HEK293 (cell line): ENCODE measurements at regions not wholly inside any gene's neighbourhood (a gene's known extent, or its start where the extent isn't known, plus 50 kb on each side); places are given as distances from the start of the nearest gene placed in this dataset.

ENCODE experiments used
- CTCF ChIA-PET: fragments of 350-600 bp; formaldehyde crosslinking; extraction: SDS; loops from one replicate; lab custom pipeline; 2021; ENCODE audit warnings: antibody characterized with exemption; lab: Yijun Ruan, JAX
- POLR2A ChIA-PET: fragments of 300-600 bp; formaldehyde crosslinking; extraction: SDS; loops from one replicate; lab custom pipeline; 2020; ENCODE audit warnings: antibody characterized with exemption, inconsistent platforms; lab: Yijun Ruan, JAX
- H3K27ac ChIP-seq: fragments of 200-500 bp; sonication (Bioruptor generic); 2 replicates; pipeline ENCODE4 v1.5.1; 2014; ENCODE audit warnings: low read depth, low read length, control low read depth, inconsistent platforms; ENCODE audit errors: extremely low read depth
- H3K36me3 ChIP-seq, 2 experiments: fragments of 200-500 bp in 1 of 2; sonication (Bioruptor generic) in 1 of 2; 1 replicate in 1 of 2; 2 replicates in 1 of 2; pipeline ENCODE4 v1.5.1; 2014 to 2017; ENCODE audit warnings: inconsistent platforms in 2 of 2, low read length in 2 of 2; ENCODE audit not compliant: control insufficient read depth in 2 of 2, insufficient read depth in 1 of 2
- H3K4me1 ChIP-seq: fragments of 200-500 bp; sonication (Bioruptor generic); 2 replicates; pipeline ENCODE4 v1.5.1; 2014; ENCODE audit warnings: mild to moderate bottlenecking, low read length, inconsistent platforms; ENCODE audit not compliant: control insufficient read depth, insufficient read depth
- H3K4me3 ChIP-seq: 2 replicates; pipeline ENCODE4 v1.5.1; 2011; ENCODE audit warnings: low read depth, mild to moderate bottlenecking, control low read depth, low read length, moderate library complexity
- H3K9me3 ChIP-seq: fragments of 200-500 bp; sonication (Bioruptor generic); 2 replicates; pipeline ENCODE4 v1.5.1; 2014; ENCODE audit warnings: low read depth, low read length, inconsistent platforms; ENCODE audit not compliant: control insufficient read depth, insufficient read depth
- EGR2 ChIP-seq: fragments of 450-650 bp; formaldehyde crosslinking; IDR thresholded peaks from 2 replicates; pipeline ENCODE4 v1.5.1; 2016; ENCODE audit warnings: low read depth, missing biosample characterization, missing genetic modification characterization
- KLF1 ChIP-seq: fragments of 450-650 bp; formaldehyde crosslinking; IDR thresholded peaks from 2 replicates; pipeline ENCODE4 v1.5.1; 2016; ENCODE audit warnings: missing biosample characterization, missing genetic modification characterization
- KLF7 ChIP-seq: fragments of 450-650 bp; formaldehyde crosslinking; IDR thresholded peaks from 2 replicates; pipeline ENCODE4 v1.5.1; 2016; ENCODE audit warnings: missing biosample characterization, missing genetic modification characterization, borderline replicate concordance
- ZBTB17 ChIP-seq: fragments of 450-650 bp; formaldehyde crosslinking; IDR thresholded peaks from 2 replicates; pipeline ENCODE4 v1.5.1; 2016; ENCODE audit warnings: missing biosample characterization, missing genetic modification characterization
- ZIC2 ChIP-seq: fragments of 450-650 bp; formaldehyde crosslinking; IDR thresholded peaks from 2 replicates; pipeline ENCODE4 v1.5.1; 2016; ENCODE audit warnings: missing biosample characterization, missing genetic modification characterization
- ZNF133 ChIP-seq: fragments of 450-650 bp; formaldehyde crosslinking; IDR thresholded peaks from 2 replicates; pipeline ENCODE4 v1.5.1; 2016; ENCODE audit warnings: missing biosample characterization, missing genetic modification characterization
- ZNF174 ChIP-seq: fragments of 450-650 bp; formaldehyde crosslinking; IDR thresholded peaks from 2 replicates; pipeline ENCODE4 v1.5.0; 2017; ENCODE audit warnings: missing biosample characterization, mild to moderate bottlenecking, missing genetic modification characterization
- ZNF423 ChIP-seq: fragments of 450-650 bp; formaldehyde crosslinking; IDR thresholded peaks from 2 replicates; pipeline ENCODE4 v1.5.1; 2016; ENCODE audit warnings: missing biosample characterization, missing genetic modification characterization
- ZNF510 ChIP-seq: fragments of 450-650 bp; formaldehyde crosslinking; IDR thresholded peaks from 2 replicates; pipeline ENCODE4 v1.5.1; 2018; ENCODE audit warnings: mild to moderate bottlenecking, missing genetic modification characterization, missing biosample characterization; ENCODE audit not compliant: insufficient replicate concordance
- ZNF544 ChIP-seq: fragments of 450-650 bp; formaldehyde crosslinking; IDR thresholded peaks from 2 replicates; pipeline ENCODE4 v1.5.0; 2017; ENCODE audit warnings: missing biosample characterization, missing genetic modification characterization
- ZNF654 ChIP-seq: fragments of 450-650 bp; formaldehyde crosslinking; IDR thresholded peaks from 2 replicates; pipeline ENCODE4 v1.5.1; 2016; ENCODE audit warnings: low read depth, missing biosample characterization, missing genetic modification characterization
- TF ChIP-seq, protein P1 (sequence below): fragments of 450-650 bp; formaldehyde crosslinking; IDR thresholded peaks from 2 replicates; pipeline ENCODE4 v1.5.1; 2016; ENCODE audit warnings: missing biosample characterization, missing genetic modification characterization
- TF ChIP-seq, protein P2 (sequence below): fragments of 450-650 bp; formaldehyde crosslinking; IDR thresholded peaks from 2 replicates; pipeline ENCODE4 v1.5.1; 2016; ENCODE audit warnings: missing biosample characterization, missing genetic modification characterization
- TF ChIP-seq, protein P3 (sequence below): fragments of 450-650 bp; formaldehyde crosslinking; IDR thresholded peaks from 2 replicates; pipeline ENCODE4 v1.5.1; 2017; ENCODE audit warnings: missing biosample characterization, missing genetic modification characterization
- TF ChIP-seq, protein P4 (sequence below): fragments of 450-650 bp; formaldehyde crosslinking; IDR thresholded peaks from 2 replicates; pipeline ENCODE4 v1.5.1; 2016; ENCODE audit warnings: missing biosample characterization, missing genetic modification characterization

DNA sequence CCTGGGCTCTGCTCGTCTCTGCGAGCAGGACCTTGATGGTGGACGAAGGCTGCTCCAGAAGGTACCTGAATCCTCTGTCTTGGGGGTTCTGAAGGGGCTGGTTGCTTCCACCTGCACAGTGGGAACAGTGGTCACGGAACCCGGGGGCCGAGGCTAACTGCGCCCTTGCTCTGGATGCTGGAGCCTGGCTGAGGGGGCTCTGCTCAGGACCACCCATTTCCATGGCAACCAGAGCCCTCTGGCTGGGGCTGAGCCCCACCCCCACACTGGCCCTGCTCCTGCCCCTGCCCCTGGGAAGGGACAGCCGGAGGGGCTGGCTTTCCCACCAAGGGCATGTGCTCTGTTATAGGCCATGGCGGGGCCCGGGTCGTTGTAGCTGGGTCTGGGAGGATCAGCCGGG is 462.3 kb downstream of the PTPRU start:
- H3K36me3 ChIP-seq = no peaks in the 10 kb centered on the region
- ChIA-PET POLR2A (no interaction called here), CTCF (interaction anchor here (0.6 to 2.2 kb wide), 6 partner anchors 11 to 1009 kb away, joined by 3 to 13 read pairs (median 6); no protein-coding TSS in a partner anchor)
- no peak overlapping the region for H3K27ac ChIP-seq
- H3K9me3 ChIP-seq = no peaks in the 10 kb centered on the region
- no peaks in the 10 kb centered on the region for H3K4me1 ChIP-seq
- TF ChIP-seq, protein P1, sequence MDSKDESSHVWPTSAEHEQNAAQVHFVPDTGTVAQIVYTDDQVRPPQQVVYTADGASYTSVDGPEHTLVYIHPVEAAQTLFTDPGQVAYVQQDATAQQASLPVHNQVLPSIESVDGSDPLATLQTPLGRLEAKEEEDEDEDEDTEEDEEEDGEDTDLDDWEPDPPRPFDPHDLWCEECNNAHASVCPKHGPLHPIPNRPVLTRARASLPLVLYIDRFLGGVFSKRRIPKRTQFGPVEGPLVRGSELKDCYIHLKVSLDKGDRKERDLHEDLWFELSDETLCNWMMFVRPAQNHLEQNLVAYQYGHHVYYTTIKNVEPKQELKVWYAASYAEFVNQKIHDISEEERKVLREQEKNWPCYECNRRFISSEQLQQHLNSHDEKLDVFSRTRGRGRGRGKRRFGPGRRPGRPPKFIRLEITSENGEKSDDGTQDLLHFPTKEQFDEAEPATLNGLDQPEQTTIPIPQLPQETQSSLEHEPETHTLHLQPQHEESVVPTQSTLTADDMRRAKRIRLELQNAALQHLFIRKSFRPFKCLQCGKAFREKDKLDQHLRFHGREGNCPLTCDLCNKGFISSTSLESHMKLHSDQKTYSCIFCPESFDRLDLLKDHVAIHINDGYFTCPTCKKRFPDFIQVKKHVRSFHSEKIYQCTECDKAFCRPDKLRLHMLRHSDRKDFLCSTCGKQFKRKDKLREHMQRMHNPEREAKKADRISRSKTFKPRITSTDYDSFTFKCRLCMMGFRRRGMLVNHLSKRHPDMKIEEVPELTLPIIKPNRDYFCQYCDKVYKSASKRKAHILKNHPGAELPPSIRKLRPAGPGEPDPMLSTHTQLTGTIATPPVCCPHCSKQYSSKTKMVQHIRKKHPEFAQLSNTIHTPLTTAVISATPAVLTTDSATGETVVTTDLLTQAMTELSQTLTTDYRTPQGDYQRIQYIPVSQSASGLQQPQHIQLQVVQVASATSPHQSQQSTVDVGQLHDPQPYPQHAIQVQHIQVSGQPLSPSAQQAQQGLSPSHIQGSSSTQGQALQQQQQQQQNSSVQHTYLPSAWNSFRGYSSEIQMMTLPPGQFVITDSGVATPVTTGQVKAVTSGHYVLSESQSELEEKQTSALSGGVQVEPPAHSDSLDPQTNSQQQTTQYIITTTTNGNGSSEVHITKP = no peak
- TF ChIP-seq, protein P2, sequence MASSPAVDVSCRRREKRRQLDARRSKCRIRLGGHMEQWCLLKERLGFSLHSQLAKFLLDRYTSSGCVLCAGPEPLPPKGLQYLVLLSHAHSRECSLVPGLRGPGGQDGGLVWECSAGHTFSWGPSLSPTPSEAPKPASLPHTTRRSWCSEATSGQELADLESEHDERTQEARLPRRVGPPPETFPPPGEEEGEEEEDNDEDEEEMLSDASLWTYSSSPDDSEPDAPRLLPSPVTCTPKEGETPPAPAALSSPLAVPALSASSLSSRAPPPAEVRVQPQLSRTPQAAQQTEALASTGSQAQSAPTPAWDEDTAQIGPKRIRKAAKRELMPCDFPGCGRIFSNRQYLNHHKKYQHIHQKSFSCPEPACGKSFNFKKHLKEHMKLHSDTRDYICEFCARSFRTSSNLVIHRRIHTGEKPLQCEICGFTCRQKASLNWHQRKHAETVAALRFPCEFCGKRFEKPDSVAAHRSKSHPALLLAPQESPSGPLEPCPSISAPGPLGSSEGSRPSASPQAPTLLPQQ (tag by site-specific recombination) = no peak
- TF ChIP-seq ZNF510 (no peak), ZNF544 (tag by site-specific recombination) (no peak), ZIC2 (no peak), KLF7 (no peak), ZNF133 (tag by site-specific recombination) (no peak)
- no peak overlapping the region for H3K4me3 ChIP-seq

DNA sequence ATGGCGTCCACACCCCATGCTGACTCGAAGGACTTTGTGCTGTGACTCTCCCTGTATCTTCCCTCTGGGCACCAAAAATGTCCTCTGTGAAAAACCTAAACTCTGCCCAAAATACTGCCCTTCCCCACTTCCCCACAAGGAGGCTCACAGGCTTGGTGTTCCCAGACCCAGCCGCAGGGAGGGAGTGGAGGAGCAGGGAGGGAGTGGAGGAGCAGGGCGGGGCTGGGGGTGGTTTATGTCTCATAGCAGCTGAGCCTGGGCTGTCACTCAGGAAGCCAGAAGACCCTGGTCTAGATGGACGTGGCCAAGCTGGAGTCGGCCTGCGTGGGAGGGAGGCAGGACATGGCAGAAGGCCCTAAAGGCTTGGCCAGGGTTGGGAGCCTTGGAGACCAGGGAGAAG is 461.7 kb downstream of the PTPRU start:
- no peak for TF ChIP-seq ZNF423 (tag by site-specific recombination)
- TF ChIP-seq ZNF654 (tag by site-specific recombination) = 0 out of 2 replicates have a peak, but pooled peaks have one; percentile 20
- TF ChIP-seq, protein P3, sequence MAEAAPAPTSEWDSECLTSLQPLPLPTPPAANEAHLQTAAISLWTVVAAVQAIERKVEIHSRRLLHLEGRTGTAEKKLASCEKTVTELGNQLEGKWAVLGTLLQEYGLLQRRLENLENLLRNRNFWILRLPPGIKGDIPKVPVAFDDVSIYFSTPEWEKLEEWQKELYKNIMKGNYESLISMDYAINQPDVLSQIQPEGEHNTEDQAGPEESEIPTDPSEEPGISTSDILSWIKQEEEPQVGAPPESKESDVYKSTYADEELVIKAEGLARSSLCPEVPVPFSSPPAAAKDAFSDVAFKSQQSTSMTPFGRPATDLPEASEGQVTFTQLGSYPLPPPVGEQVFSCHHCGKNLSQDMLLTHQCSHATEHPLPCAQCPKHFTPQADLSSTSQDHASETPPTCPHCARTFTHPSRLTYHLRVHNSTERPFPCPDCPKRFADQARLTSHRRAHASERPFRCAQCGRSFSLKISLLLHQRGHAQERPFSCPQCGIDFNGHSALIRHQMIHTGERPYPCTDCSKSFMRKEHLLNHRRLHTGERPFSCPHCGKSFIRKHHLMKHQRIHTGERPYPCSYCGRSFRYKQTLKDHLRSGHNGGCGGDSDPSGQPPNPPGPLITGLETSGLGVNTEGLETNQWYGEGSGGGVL (tag by site-specific recombination) = 0 out of 2 replicates have a peak, but pooled peaks have one; percentile 23
- peak; percentile 47; the same call in 1 of the 2 replicates for TF ChIP-seq ZBTB17 (tag by site-specific recombination)
- TF ChIP-seq KLF1 = 0 out of 2 replicates have a peak, but pooled peaks have one; percentile 19
- TF ChIP-seq ZNF174 = no peak
- TF ChIP-seq EGR2 (tag by site-specific recombination) = peak; percentile 24; the same call in 1 of the 2 replicates
- TF ChIP-seq, protein P4, sequence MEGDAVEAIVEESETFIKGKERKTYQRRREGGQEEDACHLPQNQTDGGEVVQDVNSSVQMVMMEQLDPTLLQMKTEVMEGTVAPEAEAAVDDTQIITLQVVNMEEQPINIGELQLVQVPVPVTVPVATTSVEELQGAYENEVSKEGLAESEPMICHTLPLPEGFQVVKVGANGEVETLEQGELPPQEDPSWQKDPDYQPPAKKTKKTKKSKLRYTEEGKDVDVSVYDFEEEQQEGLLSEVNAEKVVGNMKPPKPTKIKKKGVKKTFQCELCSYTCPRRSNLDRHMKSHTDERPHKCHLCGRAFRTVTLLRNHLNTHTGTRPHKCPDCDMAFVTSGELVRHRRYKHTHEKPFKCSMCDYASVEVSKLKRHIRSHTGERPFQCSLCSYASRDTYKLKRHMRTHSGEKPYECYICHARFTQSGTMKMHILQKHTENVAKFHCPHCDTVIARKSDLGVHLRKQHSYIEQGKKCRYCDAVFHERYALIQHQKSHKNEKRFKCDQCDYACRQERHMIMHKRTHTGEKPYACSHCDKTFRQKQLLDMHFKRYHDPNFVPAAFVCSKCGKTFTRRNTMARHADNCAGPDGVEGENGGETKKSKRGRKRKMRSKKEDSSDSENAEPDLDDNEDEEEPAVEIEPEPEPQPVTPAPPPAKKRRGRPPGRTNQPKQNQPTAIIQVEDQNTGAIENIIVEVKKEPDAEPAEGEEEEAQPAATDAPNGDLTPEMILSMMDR (tag by site-specific recombination) = peak; percentile 60
- H3K9me3 ChIP-seq = no peaks in the 10 kb centered on the region
- CTCF ChIA-PET = interaction anchor here (0.6 to 2.2 kb wide), 8 partner anchors 10 to 1010 kb away, joined by 3 to 13 read pairs (median 4); no protein-coding TSS in a partner anchor
- H3K4me1 ChIP-seq = no peaks in the 10 kb centered on the region
- H3K4me3 ChIP-seq = no peak overlapping the region
- H3K36me3 ChIP-seq = no peaks in the 10 kb centered on the region
- no peak overlapping the region for H3K27ac ChIP-seq
- POLR2A ChIA-PET = no interaction called here
